GM23338 (cell line): ENCODE measurements at regions not wholly inside any gene's neighbourhood (a gene's known extent, or its start where the extent isn't known, plus 50 kb on each side); places are given as distances from the start of the nearest gene placed in this dataset.
A peak's percentile ranks its signal among the peaks of the same experiment; 100 is the strongest.

Source experiments
- ATAC-seq: fragments of 200-7000 bp; cut with Tn5 transposase; 3 replicates; pipeline ENCODE4 v1.9.1; 2020
- DNase-seq: peaks from one replicate; pipeline ENCODE4 v3.0.0-alpha.2; 2015; ENCODE audit warnings: low spot score
- H2AFZ ChIP-seq: fragments of 200-600 bp; sonication (generic); 2 replicates; pipeline ENCODE4 v1.8.0; 2016; ENCODE audit warnings: antibody characterized with exemption, mild to moderate bottlenecking, moderate library complexity
- H3F3A ChIP-seq: fragments of 200-600 bp; sonication (generic); replicated peaks from 2 replicates; pipeline ENCODE4 v1.8.0; 2017; ENCODE audit warnings: antibody characterized with exemption, mixed run types, low read depth
- H3K27ac ChIP-seq: fragments of 200-600 bp; sonication (generic); 2 replicates; pipeline ENCODE4 v1.6.1; 2016; ENCODE audit warnings: low read depth
- H3K27me3 ChIP-seq: fragments of 200-600 bp; sonication (generic); 2 replicates; pipeline ENCODE4 v1.8.0; 2016; ENCODE audit warnings: mild to moderate bottlenecking, mixed run types, moderate library complexity; ENCODE audit not compliant: insufficient read depth
- H3K36me3 ChIP-seq: fragments of 200-600 bp; sonication (generic); 2 replicates; pipeline ENCODE4 v1.8.0; 2016; ENCODE audit warnings: mild to moderate bottlenecking; ENCODE audit not compliant: insufficient read depth
- H3K4me1 ChIP-seq: fragments of 200-600 bp; sonication (generic); 2 replicates; pipeline ENCODE4 v1.8.0; 2016; ENCODE audit warnings: mild to moderate bottlenecking, moderate library complexity; ENCODE audit not compliant: insufficient read depth
- H3K4me2 ChIP-seq: fragments of 200-600 bp; sonication (generic); 2 replicates; pipeline ENCODE4 v1.7.1; 2017; ENCODE audit warnings: mixed run types
- H3K4me3 ChIP-seq: fragments of 200-600 bp; sonication (generic); 2 replicates; pipeline ENCODE4 v1.6.1; 2016; ENCODE audit warnings: mixed run types
- H3K79me2 ChIP-seq: fragments of 200-600 bp; sonication (generic); replicated peaks from 2 replicates; pipeline ENCODE4 v1.8.0; 2017; ENCODE audit warnings: mild to moderate bottlenecking; ENCODE audit not compliant: insufficient read depth
- H3K9me2 ChIP-seq: fragments of 200-600 bp; sonication (generic); 2 replicates; pipeline ENCODE4 v1.8.0; 2017; ENCODE audit not compliant: insufficient read depth
- H4K20me1 ChIP-seq: fragments of 200-600 bp; sonication (generic); replicated peaks from 2 replicates; pipeline ENCODE4 v1.8.0; 2017; ENCODE audit warnings: mild to moderate bottlenecking; ENCODE audit not compliant: insufficient read depth
- H3K27ac Mint-ChIP-seq: 2 replicates; pipeline ENCODE4 v1.8.0; 2020; ENCODE audit warnings: inconsistent platforms, mild to moderate bottlenecking, moderate library complexity, mixed read lengths
- H3K27me3 Mint-ChIP-seq: 3 replicates; pipeline ENCODE4 v1.8.0; 2022; ENCODE audit warnings: low read depth, mild to moderate bottlenecking, moderate library complexity, mixed read lengths, inconsistent platforms; ENCODE audit not compliant: insufficient read depth, poor library complexity
- H3K36me3 Mint-ChIP-seq: 3 replicates; pipeline ENCODE4 v1.8.0; 2021; ENCODE audit warnings: low read depth, mild to moderate bottlenecking, inconsistent platforms, moderate library complexity, mixed read lengths
- H3K4me1 Mint-ChIP-seq: 3 replicates; pipeline ENCODE4 v1.8.0; 2020; ENCODE audit warnings: mild to moderate bottlenecking, inconsistent platforms, mixed read lengths
- H3K4me3 Mint-ChIP-seq: 3 replicates; pipeline ENCODE4 v1.8.0; 2021; ENCODE audit warnings: moderate library complexity, mild to moderate bottlenecking, inconsistent platforms, mixed read lengths
- H3K9me3 Mint-ChIP-seq: 3 replicates; pipeline ENCODE4 v1.8.0; 2020; ENCODE audit warnings: moderate library complexity, mild to moderate bottlenecking, inconsistent platforms, mixed read lengths
- CREB1 ChIP-seq: fragments of 250-450 bp; sonication (Bioruptor Pico); IDR thresholded peaks from 2 replicates; pipeline ENCODE4 v1.5.0; 2020; ENCODE audit warnings: low read depth, mild to moderate bottlenecking, moderate library complexity
- EZH2 ChIP-seq: fragments of 200-600 bp; sonication (generic); IDR thresholded peaks from one replicate; pipeline ENCODE4 v1.8.0; 2017; ENCODE audit warnings: antibody characterized with exemption, mild to moderate bottlenecking, low read depth; ENCODE audit not compliant: unreplicated experiment
- JUNB ChIP-seq: IDR thresholded peaks from one replicate; pipeline ENCODE4 v1.6.1; 2016; ENCODE audit warnings: antibody characterized with exemption; ENCODE audit not compliant: unreplicated experiment
- NANOG ChIP-seq: IDR thresholded peaks from 2 replicates; pipeline ENCODE4 v1.6.1; 2016; ENCODE audit warnings: antibody characterized with exemption, borderline replicate concordance
- POLR2AphosphoS5 ChIP-seq: IDR thresholded peaks from 2 replicates; pipeline ENCODE4 v1.6.1; 2016; ENCODE audit warnings: antibody characterized with exemption, low read depth
- STAT1 ChIP-seq: IDR thresholded peaks from one replicate; pipeline ENCODE4 v1.6.1; 2016; ENCODE audit warnings: antibody characterized with exemption; ENCODE audit not compliant: unreplicated experiment
- ZNF114 ChIP-seq: fragments of 250-450 bp; sonication (Bioruptor Pico); IDR thresholded peaks from 2 replicates; pipeline ENCODE4 v1.5.0; 2020; ENCODE audit warnings: mild to moderate bottlenecking, moderate library complexity
- ZNF331 ChIP-seq: fragments of 250-450 bp; sonication (Bioruptor Pico); IDR thresholded peaks from 2 replicates; pipeline ENCODE4 v1.5.0; 2020; ENCODE audit warnings: low read depth, mild to moderate bottlenecking, moderate library complexity
- TF ChIP-seq, protein P1 (sequence below): IDR thresholded peaks from one replicate; pipeline ENCODE4 v1.6.1; 2018; ENCODE audit warnings: antibody characterized with exemption; ENCODE audit not compliant: unreplicated experiment
- TF ChIP-seq, protein P2 (sequence below): fragments of 250-450 bp; sonication (Bioruptor Pico); IDR thresholded peaks from 2 replicates; pipeline ENCODE4 v1.5.0; 2020; ENCODE audit warnings: mild to moderate bottlenecking, moderate library complexity

DNA sequence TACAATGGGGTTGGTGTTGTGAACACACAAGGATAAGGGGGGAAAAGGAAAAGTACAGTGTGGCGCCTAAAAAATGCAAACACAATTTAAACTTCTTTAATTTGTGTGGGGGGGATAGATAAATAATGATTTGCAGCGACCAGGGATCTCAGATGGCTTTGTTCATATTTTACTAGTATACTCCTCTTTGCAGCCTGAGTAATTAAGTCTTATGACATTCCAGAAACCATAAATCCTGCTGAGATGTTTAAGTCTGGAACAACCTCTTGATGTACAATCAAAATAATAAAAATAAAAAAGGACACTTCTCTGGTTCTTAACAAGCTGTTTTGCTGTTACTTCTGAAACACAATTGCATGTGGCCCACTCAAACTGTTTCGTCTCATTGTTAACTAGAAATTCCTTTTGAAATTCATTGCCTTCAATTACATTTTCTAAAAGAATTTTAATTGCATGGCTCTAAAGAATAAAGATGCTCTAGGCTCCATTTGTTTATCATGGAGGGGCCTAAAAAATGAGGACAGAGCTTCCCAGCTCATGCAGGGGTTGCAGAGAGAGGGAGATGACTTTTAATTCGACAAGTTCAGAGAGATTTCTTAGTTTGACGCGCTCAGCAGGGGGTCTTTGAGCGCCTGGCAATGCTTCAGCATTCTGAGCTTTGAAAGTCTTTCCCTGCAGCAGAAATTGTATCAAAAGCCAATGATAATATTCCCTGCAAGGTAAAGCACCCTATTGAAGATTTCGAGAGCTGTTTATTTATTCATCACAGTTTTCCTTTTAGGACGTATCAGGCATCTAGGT, 892.4 kb upstream of the TENM3 start:
- Mint-ChIP-seq H3K27me3 (no peaks in the 10 kb centered on the region), H3K36me3 (no peaks in the 10 kb centered on the region), H3K9me3 (no peaks in the 10 kb centered on the region; the same call in 2 of the 3 replicates), H3K27ac (no peak overlapping the region), H3K4me3 (no peak overlapping the region), H3K4me1 (peaks cover 35% of the 10 kb centered on the region)
- H3K4me3 ChIP-seq: no peak overlapping the region; the same call in 1 of the 2 replicates
- H3K4me1 ChIP-seq: peaks cover 19% of the 10 kb centered on the region
- no peaks in the 10 kb centered on the region for H3K27me3 ChIP-seq
- no peak for TF ChIP-seq JUNB
- TF ChIP-seq, protein P1, sequence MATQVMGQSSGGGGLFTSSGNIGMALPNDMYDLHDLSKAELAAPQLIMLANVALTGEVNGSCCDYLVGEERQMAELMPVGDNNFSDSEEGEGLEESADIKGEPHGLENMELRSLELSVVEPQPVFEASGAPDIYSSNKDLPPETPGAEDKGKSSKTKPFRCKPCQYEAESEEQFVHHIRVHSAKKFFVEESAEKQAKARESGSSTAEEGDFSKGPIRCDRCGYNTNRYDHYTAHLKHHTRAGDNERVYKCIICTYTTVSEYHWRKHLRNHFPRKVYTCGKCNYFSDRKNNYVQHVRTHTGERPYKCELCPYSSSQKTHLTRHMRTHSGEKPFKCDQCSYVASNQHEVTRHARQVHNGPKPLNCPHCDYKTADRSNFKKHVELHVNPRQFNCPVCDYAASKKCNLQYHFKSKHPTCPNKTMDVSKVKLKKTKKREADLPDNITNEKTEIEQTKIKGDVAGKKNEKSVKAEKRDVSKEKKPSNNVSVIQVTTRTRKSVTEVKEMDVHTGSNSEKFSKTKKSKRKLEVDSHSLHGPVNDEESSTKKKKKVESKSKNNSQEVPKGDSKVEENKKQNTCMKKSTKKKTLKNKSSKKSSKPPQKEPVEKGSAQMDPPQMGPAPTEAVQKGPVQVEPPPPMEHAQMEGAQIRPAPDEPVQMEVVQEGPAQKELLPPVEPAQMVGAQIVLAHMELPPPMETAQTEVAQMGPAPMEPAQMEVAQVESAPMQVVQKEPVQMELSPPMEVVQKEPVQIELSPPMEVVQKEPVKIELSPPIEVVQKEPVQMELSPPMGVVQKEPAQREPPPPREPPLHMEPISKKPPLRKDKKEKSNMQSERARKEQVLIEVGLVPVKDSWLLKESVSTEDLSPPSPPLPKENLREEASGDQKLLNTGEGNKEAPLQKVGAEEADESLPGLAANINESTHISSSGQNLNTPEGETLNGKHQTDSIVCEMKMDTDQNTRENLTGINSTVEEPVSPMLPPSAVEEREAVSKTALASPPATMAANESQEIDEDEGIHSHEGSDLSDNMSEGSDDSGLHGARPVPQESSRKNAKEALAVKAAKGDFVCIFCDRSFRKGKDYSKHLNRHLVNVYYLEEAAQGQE: no peak
- TF ChIP-seq POLR2AphosphoS5: no peak
- no peaks in the 10 kb centered on the region; the same call in 1 of the 2 replicates for H3K9me2 ChIP-seq
- no peaks in the 10 kb centered on the region for H3K79me2 ChIP-seq
- peak overlapping the region; percentile 30 for H3K4me2 ChIP-seq
- DNase-seq (peak; percentile 64), ATAC-seq (peak; percentile 34; the same call in 2 of the 3 replicates)
- H2AFZ ChIP-seq: no peak overlapping the region
- H4K20me1 ChIP-seq: no peaks in the 10 kb centered on the region
- H3K36me3 ChIP-seq: no peaks in the 10 kb centered on the region
- no peaks in the 10 kb centered on the region for H3F3A ChIP-seq
- H3K27ac ChIP-seq: no peak overlapping the region

DNA sequence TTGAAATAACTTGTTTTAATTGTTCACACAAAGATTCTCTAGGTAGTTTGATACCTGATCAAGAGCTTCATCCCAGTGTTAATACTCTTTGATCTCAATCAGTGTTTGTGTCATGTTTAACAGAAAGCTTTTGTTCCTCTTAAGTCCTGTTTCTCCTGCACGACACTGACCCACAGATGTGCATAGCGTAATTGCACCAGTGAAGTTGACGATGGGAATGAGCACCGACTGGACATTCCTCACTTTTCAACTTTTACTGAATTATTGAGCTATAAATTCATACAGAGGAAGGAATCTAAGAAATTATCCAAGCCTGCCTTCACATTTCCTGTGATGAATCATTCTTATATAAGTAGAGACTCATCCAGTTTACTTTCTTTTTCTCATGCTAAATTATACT, 878.7 kb upstream of the TENM3 start:
- H3K4me3 ChIP-seq: no peak overlapping the region

More for the DNA sequence above, 878.7 kb upstream of the TENM3 start:
- no peaks in the 10 kb centered on the region for H3F3A ChIP-seq
- no peak overlapping the region for H2AFZ ChIP-seq
- no peak overlapping the region for H3K4me2 ChIP-seq
- DNase-seq (no peak), ATAC-seq (no peak)
- Mint-ChIP-seq H3K4me3 (no peak overlapping the region), H3K4me1 (peaks cover 5% of the 10 kb centered on the region; the same call in 2 of the 3 replicates), H3K36me3 (no peaks in the 10 kb centered on the region), H3K27ac (no peak overlapping the region), H3K27me3 (no peaks in the 10 kb centered on the region), H3K9me3 (no peaks in the 10 kb centered on the region)
- TF ChIP-seq STAT1 (no peak), ZNF331 (CRISPR knock-in tag) (no peak), CREB1 (CRISPR knock-in tag) (no peak), NANOG (no peak), EZH2 (no peak), JUNB (no peak), ZNF114 (CRISPR knock-in tag) (no peak)
- TF ChIP-seq, protein P2, sequence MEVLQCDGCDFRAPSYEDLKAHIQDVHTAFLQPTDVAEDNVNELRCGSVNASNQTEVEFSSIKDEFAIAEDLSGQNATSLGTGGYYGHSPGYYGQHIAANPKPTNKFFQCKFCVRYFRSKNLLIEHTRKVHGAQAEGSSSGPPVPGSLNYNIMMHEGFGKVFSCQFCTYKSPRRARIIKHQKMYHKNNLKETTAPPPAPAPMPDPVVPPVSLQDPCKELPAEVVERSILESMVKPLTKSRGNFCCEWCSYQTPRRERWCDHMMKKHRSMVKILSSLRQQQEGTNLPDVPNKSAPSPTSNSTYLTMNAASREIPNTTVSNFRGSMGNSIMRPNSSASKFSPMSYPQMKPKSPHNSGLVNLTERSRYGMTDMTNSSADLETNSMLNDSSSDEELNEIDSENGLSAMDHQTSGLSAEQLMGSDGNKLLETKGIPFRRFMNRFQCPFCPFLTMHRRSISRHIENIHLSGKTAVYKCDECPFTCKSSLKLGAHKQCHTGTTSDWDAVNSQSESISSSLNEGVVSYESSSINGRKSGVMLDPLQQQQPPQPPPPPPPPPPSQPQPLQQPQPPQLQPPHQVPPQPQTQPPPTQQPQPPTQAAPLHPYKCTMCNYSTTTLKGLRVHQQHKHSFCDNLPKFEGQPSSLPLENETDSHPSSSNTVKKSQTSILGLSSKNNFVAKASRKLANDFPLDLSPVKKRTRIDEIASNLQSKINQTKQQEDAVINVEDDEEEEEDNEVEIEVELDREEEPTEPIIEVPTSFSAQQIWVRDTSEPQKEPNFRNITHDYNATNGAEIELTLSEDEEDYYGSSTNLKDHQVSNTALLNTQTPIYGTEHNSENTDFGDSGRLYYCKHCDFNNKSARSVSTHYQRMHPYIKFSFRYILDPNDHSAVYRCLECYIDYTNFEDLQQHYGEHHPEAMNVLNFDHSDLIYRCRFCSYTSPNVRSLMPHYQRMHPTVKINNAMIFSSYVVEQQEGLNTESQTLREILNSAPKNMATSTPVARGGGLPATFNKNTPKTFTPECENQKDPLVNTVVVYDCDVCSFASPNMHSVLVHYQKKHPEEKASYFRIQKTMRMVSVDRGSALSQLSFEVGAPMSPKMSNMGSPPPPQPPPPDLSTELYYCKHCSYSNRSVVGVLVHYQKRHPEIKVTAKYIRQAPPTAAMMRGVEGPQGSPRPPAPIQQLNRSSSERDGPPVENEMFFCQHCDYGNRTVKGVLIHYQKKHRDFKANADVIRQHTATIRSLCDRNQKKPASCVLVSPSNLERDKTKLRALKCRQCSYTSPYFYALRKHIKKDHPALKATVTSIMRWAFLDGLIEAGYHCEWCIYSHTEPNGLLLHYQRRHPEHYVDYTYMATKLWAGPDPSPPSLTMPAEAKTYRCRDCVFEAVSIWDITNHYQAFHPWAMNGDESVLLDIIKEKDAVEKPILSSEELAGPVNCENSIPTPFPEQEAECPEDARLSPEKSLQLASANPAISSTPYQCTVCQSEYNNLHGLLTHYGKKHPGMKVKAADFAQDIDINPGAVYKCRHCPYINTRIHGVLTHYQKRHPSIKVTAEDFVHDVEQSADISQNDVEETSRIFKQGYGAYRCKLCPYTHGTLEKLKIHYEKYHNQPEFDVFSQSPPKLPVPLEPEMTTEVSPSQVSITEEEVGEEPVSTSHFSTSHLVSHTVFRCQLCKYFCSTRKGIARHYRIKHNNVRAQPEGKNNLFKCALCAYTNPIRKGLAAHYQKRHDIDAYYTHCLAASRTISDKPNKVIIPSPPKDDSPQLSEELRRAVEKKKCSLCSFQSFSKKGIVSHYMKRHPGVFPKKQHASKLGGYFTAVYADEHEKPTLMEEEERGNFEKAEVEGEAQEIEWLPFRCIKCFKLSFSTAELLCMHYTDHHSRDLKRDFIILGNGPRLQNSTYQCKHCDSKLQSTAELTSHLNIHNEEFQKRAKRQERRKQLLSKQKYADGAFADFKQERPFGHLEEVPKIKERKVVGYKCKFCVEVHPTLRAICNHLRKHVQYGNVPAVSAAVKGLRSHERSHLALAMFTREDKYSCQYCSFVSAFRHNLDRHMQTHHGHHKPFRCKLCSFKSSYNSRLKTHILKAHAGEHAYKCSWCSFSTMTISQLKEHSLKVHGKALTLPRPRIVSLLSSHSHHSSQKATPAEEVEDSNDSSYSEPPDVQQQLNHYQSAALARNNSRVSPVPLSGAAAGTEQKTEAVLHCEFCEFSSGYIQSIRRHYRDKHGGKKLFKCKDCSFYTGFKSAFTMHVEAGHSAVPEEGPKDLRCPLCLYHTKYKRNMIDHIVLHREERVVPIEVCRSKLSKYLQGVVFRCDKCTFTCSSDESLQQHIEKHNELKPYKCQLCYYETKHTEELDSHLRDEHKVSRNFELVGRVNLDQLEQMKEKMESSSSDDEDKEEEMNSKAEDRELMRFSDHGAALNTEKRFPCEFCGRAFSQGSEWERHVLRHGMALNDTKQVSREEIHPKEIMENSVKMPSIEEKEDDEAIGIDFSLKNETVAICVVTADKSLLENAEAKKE (CRISPR knock-in tag): no peak
- no peaks in the 10 kb centered on the region for H3K27me3 ChIP-seq
- no peak overlapping the region for H3K27ac ChIP-seq
- H3K36me3 ChIP-seq: no peaks in the 10 kb centered on the region
- H3K9me2 ChIP-seq: no peaks in the 10 kb centered on the region
- no peaks in the 10 kb centered on the region for H3K79me2 ChIP-seq
- H3K4me1 ChIP-seq: no peaks in the 10 kb centered on the region
- no peaks in the 10 kb centered on the region for H4K20me1 ChIP-seq
